CD8-positive, alpha-beta memory T cell (primary cell): ENCODE measurements at regions not wholly inside any gene's neighbourhood (a gene's known extent, or its start where the extent isn't known, plus 50 kb on each side); places are given as distances from the start of the nearest gene placed in this dataset.

Source experiments
- CTCF ChIA-PET: fragments of 350-600 bp; sonication (Branson Sonifier 250); formaldehyde crosslinking; loops from one replicate; lab custom pipeline; 2021; ENCODE audit warnings: antibody characterized with exemption; lab: Charles Lee
- POLR2A ChIA-PET: fragments of 350-600 bp; sonication (Branson Sonifier 250); formaldehyde crosslinking; loops from one replicate; lab custom pipeline; 2021; ENCODE audit warnings: antibody characterized with exemption; lab: Charles Lee
- DNase-seq, 5 donors: peaks; one replicate each; pipeline versions ENCODE4 v3.0.0 to v3.0.0-alpha.2; 2020 to 2022; ENCODE audit warnings: mixed read lengths in 1 of 5
- H3K27ac ChIP-seq: one replicate; pipeline ENCODE4 v1.7.0; 2013; ENCODE audit warnings: low read depth, mild to moderate bottlenecking, low read length, moderate library complexity
- H3K27me3 ChIP-seq: 2 replicates; pipeline ENCODE4 v1.7.0; 2013; ENCODE audit warnings: low read length, mild to moderate bottlenecking; ENCODE audit not compliant: insufficient read depth, poor library complexity, severe bottlenecking
- H3K36me3 ChIP-seq: 2 replicates; pipeline ENCODE4 v1.7.0; 2013; ENCODE audit warnings: mild to moderate bottlenecking, low read length, moderate library complexity; ENCODE audit not compliant: insufficient read depth
- H3K4me1 ChIP-seq: 2 replicates; pipeline ENCODE4 v1.7.0; 2013; ENCODE audit warnings: mild to moderate bottlenecking, low read length, moderate library complexity; ENCODE audit not compliant: insufficient read depth
- H3K4me3 ChIP-seq: 2 replicates; pipeline ENCODE4 v1.7.0; 2013; ENCODE audit warnings: mild to moderate bottlenecking, low read length
- H3K9me3 ChIP-seq: 2 replicates; pipeline ENCODE4 v1.7.0; 2013; ENCODE audit warnings: mild to moderate bottlenecking, low read length
- H3K27ac Mint-ChIP-seq, 8 donors: one replicate each; pipeline ENCODE4 v1.8.0; 2020 to 2021; ENCODE audit warnings: mixed read lengths in 8 of 8, mild to moderate bottlenecking in 6 of 8, inconsistent platforms in 3 of 8, moderate library complexity in 3 of 8
- H3K27me3 Mint-ChIP-seq, 2 donors: one replicate each; pipeline ENCODE4 v1.8.0; 2020 to 2021; ENCODE audit warnings: mixed read lengths in 2 of 2, mild to moderate bottlenecking in 1 of 2, moderate library complexity in 1 of 2
- H3K36me3 Mint-ChIP-seq, 3 donors: one replicate each; pipeline ENCODE4 v1.8.0; 2020 to 2021; ENCODE audit warnings: mixed read lengths in 3 of 3, inconsistent platforms in 1 of 3, mild to moderate bottlenecking in 1 of 3
- H3K4me1 Mint-ChIP-seq, 3 donors: one replicate each; pipeline ENCODE4 v1.8.0; 2020 to 2021; ENCODE audit warnings: mixed read lengths in 3 of 3, inconsistent platforms in 1 of 3, mild to moderate bottlenecking in 1 of 3
- H3K4me3 Mint-ChIP-seq, 7 donors: one replicate each; pipeline ENCODE4 v1.8.0; 2020 to 2021; ENCODE audit warnings: mixed read lengths in 7 of 7, mild to moderate bottlenecking in 6 of 7, moderate library complexity in 4 of 7, inconsistent platforms in 2 of 7
- H3K9me3 Mint-ChIP-seq, 5 donors: one replicate each; pipeline ENCODE4 v1.8.0; 2020 to 2022; ENCODE audit warnings: mixed read lengths in 5 of 5, mild to moderate bottlenecking in 3 of 5, moderate library complexity in 2 of 5, inconsistent platforms in 1 of 5

GRCh38 chr11:28559492-28559891, 451.3 kb downstream of the METTL15 start:
- no peaks in the 10 kb centered on the region for H3K4me1 ChIP-seq
- H3K4me1 Mint-ChIP-seq: no peaks in the 10 kb centered on the region
- H3K27ac ChIP-seq: no peak overlapping the region
- no peaks in the 10 kb centered on the region for H3K9me3 ChIP-seq
- H3K4me3 ChIP-seq: no peak overlapping the region
- no peaks in the 10 kb centered on the region for H3K36me3 Mint-ChIP-seq
- no peak overlapping the region for H3K4me3 Mint-ChIP-seq
- ChIA-PET POLR2A (no interaction called here), CTCF (no interaction called here)
- DNase-seq: no peak
- no peaks in the 10 kb centered on the region for H3K27me3 ChIP-seq
- no peak overlapping the region for H3K27ac Mint-ChIP-seq
- H3K9me3 Mint-ChIP-seq: peaks cover 0 to 6% (median 2%) of the 10 kb centered on the region in 5 donors
- no peaks in the 10 kb centered on the region for H3K36me3 ChIP-seq
- H3K27me3 Mint-ChIP-seq: peaks cover 0 to 2% of the 10 kb centered on the region in 2 donors

GRCh38 chr11:28547321-28547741, 439.1 kb downstream of the METTL15 start:
- Mint-ChIP-seq H3K4me1 (no peaks in the 10 kb centered on the region), H3K27me3 (no peaks in the 10 kb centered on the region), H3K4me3 (no peak overlapping the region), H3K9me3 (peaks cover 0 to 5% (median 5%) of the 10 kb centered on the region in 5 donors), H3K27ac (no peak overlapping the region), H3K36me3 (no peaks in the 10 kb centered on the region)
- H3K4me1 ChIP-seq: no peaks in the 10 kb centered on the region
- no peak overlapping the region for H3K27ac ChIP-seq
- no peaks in the 10 kb centered on the region for H3K27me3 ChIP-seq
- no peak for DNase-seq
- POLR2A ChIA-PET: no interaction called here
- H3K4me3 ChIP-seq: no peak overlapping the region
- CTCF ChIA-PET: interaction anchor here (1.0 to 1.6 kb wide), 2 partner anchors 13 to 26 kb away, joined by 3 read pairs; no protein-coding TSS in a partner anchor
- no peaks in the 10 kb centered on the region for H3K36me3 ChIP-seq
- no peaks in the 10 kb centered on the region for H3K9me3 ChIP-seq

- no peak overlapping the region for H3K4me3 Mint-ChIP-seq
- Histone ChIP-seq H3K27ac (no peak overlapping the region), H3K4me1 (no peaks in the 10 kb centered on the region), H3K4me3 (no peak overlapping the region), H3K27me3 (no peaks in the 10 kb centered on the region), H3K36me3 (no peaks in the 10 kb centered on the region), H3K9me3 (no peaks in the 10 kb centered on the region)
- ChIA-PET CTCF (no interaction called here), POLR2A (no interaction called here)
- no peak overlapping the region for H3K27ac Mint-ChIP-seq
- no peaks in the 10 kb centered on the region for H3K27me3 Mint-ChIP-seq
- DNase-seq: no peak
- H3K36me3 Mint-ChIP-seq: no peaks in the 10 kb centered on the region
- no peaks in the 10 kb centered on the region for H3K4me1 Mint-ChIP-seq
- H3K9me3 Mint-ChIP-seq: peaks cover 0 to 5% (median 2%) of the 10 kb centered on the region in 5 donors
Measured at GRCh38 chr11:28545536-28545935, 437.3 kb downstream of the METTL15 start.

GRCh38 chr11:28542561-28542960, 434.4 kb downstream of the METTL15 start:
- Histone ChIP-seq H3K9me3 (no peaks in the 10 kb centered on the region), H3K4me1 (no peaks in the 10 kb centered on the region), H3K4me3 (no peak overlapping the region), H3K36me3 (no peaks in the 10 kb centered on the region), H3K27ac (no peak overlapping the region), H3K27me3 (no peaks in the 10 kb centered on the region)
- Mint-ChIP-seq H3K4me3 (no peak overlapping the region), H3K9me3 (peaks cover 0 to 5% (median 2%) of the 10 kb centered on the region in 5 donors), H3K27ac (no peak overlapping the region), H3K4me1 (no peaks in the 10 kb centered on the region), H3K27me3 (no peaks in the 10 kb centered on the region), H3K36me3 (no peaks in the 10 kb centered on the region)
- CTCF ChIA-PET: no interaction called here
- POLR2A ChIA-PET: no interaction called here
- no peak for DNase-seq

- no peak overlapping the region for H3K27ac Mint-ChIP-seq
Measured at GRCh38 chr11:28539239-28540030, 431.2 kb downstream of the METTL15 start.

GRCh38 chr11:28537822-28538221, 429.6 kb downstream of the METTL15 start:
- no peak for DNase-seq
- no peak overlapping the region for H3K4me3 ChIP-seq
- Mint-ChIP-seq H3K27ac (no peak overlapping the region), H3K27me3 (no peaks in the 10 kb centered on the region), H3K4me3 (no peak overlapping the region), H3K4me1 (no peaks in the 10 kb centered on the region), H3K9me3 (peaks cover 0 to 7% (median 1%) of the 10 kb centered on the region in 5 donors), H3K36me3 (no peaks in the 10 kb centered on the region)
- POLR2A ChIA-PET: no interaction called here
- no peak overlapping the region for H3K27ac ChIP-seq
- no peaks in the 10 kb centered on the region for H3K9me3 ChIP-seq
- no peaks in the 10 kb centered on the region for H3K27me3 ChIP-seq
- CTCF ChIA-PET: no interaction called here
- H3K36me3 ChIP-seq: no peaks in the 10 kb centered on the region
- no peaks in the 10 kb centered on the region for H3K4me1 ChIP-seq

More at GRCh38 chr11:28539239-28540030, 431.2 kb downstream of the METTL15 start:
- CTCF ChIA-PET: no interaction called here
- POLR2A ChIA-PET: no interaction called here
- DNase-seq: no peak
- Mint-ChIP-seq H3K4me3 (no peak overlapping the region), H3K36me3 (no peaks in the 10 kb centered on the region), H3K4me1 (no peaks in the 10 kb centered on the region), H3K27me3 (no peaks in the 10 kb centered on the region), H3K9me3 (peaks cover 0 to 7% (median 1%) of the 10 kb centered on the region in 5 donors)
- Histone ChIP-seq H3K9me3 (no peaks in the 10 kb centered on the region), H3K4me3 (no peak overlapping the region), H3K36me3 (no peaks in the 10 kb centered on the region), H3K27me3 (no peaks in the 10 kb centered on the region), H3K27ac (no peak overlapping the region), H3K4me1 (no peaks in the 10 kb centered on the region)

GRCh38 chr11:28536504-28537267, 428.5 kb downstream of the METTL15 start:
- CTCF ChIA-PET: no interaction called here
- Histone ChIP-seq H3K36me3 (no peaks in the 10 kb centered on the region), H3K4me1 (no peaks in the 10 kb centered on the region), H3K27ac (no peak overlapping the region), H3K4me3 (no peak overlapping the region), H3K27me3 (no peaks in the 10 kb centered on the region), H3K9me3 (no peaks in the 10 kb centered on the region)
- H3K4me1 Mint-ChIP-seq: no peaks in the 10 kb centered on the region
- H3K27ac Mint-ChIP-seq: no peak overlapping the region
- no peaks in the 10 kb centered on the region for H3K36me3 Mint-ChIP-seq
- H3K4me3 Mint-ChIP-seq: no peak overlapping the region
- peaks cover 0 to 7% (median 1%) of the 10 kb centered on the region in 5 donors for H3K9me3 Mint-ChIP-seq
- no peak for DNase-seq
- POLR2A ChIA-PET: no interaction called here
- no peaks in the 10 kb centered on the region for H3K27me3 Mint-ChIP-seq

- no peaks in the 10 kb centered on the region for H3K36me3 Mint-ChIP-seq
- H3K4me3 Mint-ChIP-seq: no peak overlapping the region
- peaks cover 0 to 7% (median 1%) of the 10 kb centered on the region in 5 donors for H3K9me3 Mint-ChIP-seq
- H3K9me3 ChIP-seq: no peaks in the 10 kb centered on the region
- no peaks in the 10 kb centered on the region for H3K4me1 Mint-ChIP-seq
- H3K4me1 ChIP-seq: no peaks in the 10 kb centered on the region
- POLR2A ChIA-PET: no interaction called here
- H3K27me3 Mint-ChIP-seq: no peaks in the 10 kb centered on the region
- no peak overlapping the region for H3K4me3 ChIP-seq
- H3K36me3 ChIP-seq: no peaks in the 10 kb centered on the region
- CTCF ChIA-PET: no interaction called here
- no peak for DNase-seq
- H3K27ac ChIP-seq: no peak overlapping the region
- H3K27ac Mint-ChIP-seq: no peak overlapping the region
- H3K27me3 ChIP-seq: no peaks in the 10 kb centered on the region
Measured at GRCh38 chr11:28535677-28536076, 427.5 kb downstream of the METTL15 start.
